Neural crest cell (in vitro differentiated cells): ENCODE measurements at regions not wholly inside any gene's neighbourhood (a gene's known extent, or its start where the extent isn't known, plus 50 kb on each side); places are given as distances from the start of the nearest gene placed in this dataset.

Experiments used
- DNase-seq: peaks from one replicate; pipeline ENCODE4 v3.0.0; 2021; ENCODE audit warnings: low read depth, mixed read lengths, low spot score
- H3K27ac Mint-ChIP-seq: one replicate; pipeline ENCODE4 v1.8.0; 2021; ENCODE audit warnings: mild to moderate bottlenecking, mixed read lengths; ENCODE audit not compliant: unreplicated experiment
- H3K27me3 Mint-ChIP-seq: 2 replicates; pipeline ENCODE4 v1.8.0; 2021; ENCODE audit warnings: low read depth, mild to moderate bottlenecking, mixed read lengths
- H3K36me3 Mint-ChIP-seq: 2 replicates; pipeline ENCODE4 v1.8.0; 2021; ENCODE audit warnings: low read depth, mild to moderate bottlenecking, mixed read lengths
- H3K4me1 Mint-ChIP-seq: 2 replicates; pipeline ENCODE4 v1.8.0; 2021; ENCODE audit warnings: mixed read lengths
- H3K4me3 Mint-ChIP-seq: one replicate; pipeline ENCODE4 v1.8.0; 2021; ENCODE audit warnings: mild to moderate bottlenecking, mixed read lengths
- H3K9me3 Mint-ChIP-seq: 2 replicates; pipeline ENCODE4 v1.8.0; 2021; ENCODE audit warnings: mixed read lengths
- CTCF ChIP-seq: fragments of 200-600 bp; sonication (generic); conservative IDR thresholded peaks from 2 replicates; pipeline ENCODE4 v1.5.0; 2021; ENCODE audit warnings: antibody characterized with exemption, mild to moderate bottlenecking

- H3K9me3 Mint-ChIP-seq: no peaks in the 10 kb centered on the region
- peaks cover 1% of the 10 kb centered on the region for H3K27me3 Mint-ChIP-seq
- no peak overlapping the region for H3K27ac Mint-ChIP-seq
- no peak for TF ChIP-seq CTCF
- H3K4me1 Mint-ChIP-seq: no peaks in the 10 kb centered on the region
- H3K36me3 Mint-ChIP-seq: no peaks in the 10 kb centered on the region
- no peak for DNase-seq
- no peak overlapping the region for H3K4me3 Mint-ChIP-seq
Measured at GRCh38 chr6:20334962-20335361, 66.7 kb upstream of the E2F3 start.

GRCh38 chr6:20335872-20336271 lies 65.8 kb upstream of the E2F3 start:
- Mint-ChIP-seq H3K4me1 (no peaks in the 10 kb centered on the region), H3K9me3 (no peaks in the 10 kb centered on the region), H3K27me3 (no peaks in the 10 kb centered on the region), H3K36me3 (no peaks in the 10 kb centered on the region), H3K4me3 (no peak overlapping the region), H3K27ac (no peak overlapping the region)
- no peak for DNase-seq
- TF ChIP-seq CTCF: no peak

- Mint-ChIP-seq H3K4me1 (no peaks in the 10 kb centered on the region), H3K27me3 (no peaks in the 10 kb centered on the region), H3K27ac (no peak overlapping the region), H3K36me3 (no peaks in the 10 kb centered on the region), H3K9me3 (no peaks in the 10 kb centered on the region), H3K4me3 (no peak overlapping the region)
- TF ChIP-seq CTCF: no peak
- no peak for DNase-seq
Measured at GRCh38 chr6:20338156-20338555, 63.5 kb upstream of the E2F3 start.

- DNase-seq: no peak
- no peak for TF ChIP-seq CTCF
- no peaks in the 10 kb centered on the region for H3K4me1 Mint-ChIP-seq
- H3K27me3 Mint-ChIP-seq: no peaks in the 10 kb centered on the region
- H3K9me3 Mint-ChIP-seq: no peaks in the 10 kb centered on the region
- H3K4me3 Mint-ChIP-seq: no peak overlapping the region
- H3K36me3 Mint-ChIP-seq: no peaks in the 10 kb centered on the region
- no peak overlapping the region for H3K27ac Mint-ChIP-seq
Measured at GRCh38 chr6:20340068-20340848, 61.4 kb upstream of the E2F3 start.

DNA sequence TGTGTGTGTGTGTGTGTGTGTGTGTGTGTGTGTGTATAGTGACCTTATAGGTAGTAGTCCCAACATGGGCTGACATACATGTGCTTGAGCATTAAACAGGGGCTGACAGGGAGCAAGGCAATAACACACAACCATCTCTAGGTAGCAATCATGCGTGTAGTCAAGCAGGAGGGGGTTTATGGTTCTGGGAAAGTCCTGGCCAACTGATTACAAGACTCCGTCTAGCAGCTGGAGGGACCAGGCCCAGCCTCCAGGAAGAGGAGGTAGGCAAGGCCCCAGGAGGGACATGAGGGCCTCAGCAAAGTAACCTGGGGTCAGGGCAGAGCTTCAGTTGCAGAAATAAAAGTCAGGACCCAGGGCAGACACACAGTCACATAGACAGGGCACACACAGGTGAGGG lies 60.6 kb upstream of the E2F3 start:
- Mint-ChIP-seq H3K4me3 (no peak overlapping the region), H3K9me3 (no peaks in the 10 kb centered on the region), H3K27me3 (no peaks in the 10 kb centered on the region), H3K4me1 (no peaks in the 10 kb centered on the region), H3K36me3 (no peaks in the 10 kb centered on the region), H3K27ac (no peak overlapping the region)
- DNase-seq: no peak
- TF ChIP-seq CTCF: no peak
